ENCODE measurements at regions not wholly inside any gene's neighbourhood (a gene's known extent, or its start where the extent isn't known, plus 50 kb on each side); places are given as distances from the start of the nearest gene placed in this dataset.

DNA sequence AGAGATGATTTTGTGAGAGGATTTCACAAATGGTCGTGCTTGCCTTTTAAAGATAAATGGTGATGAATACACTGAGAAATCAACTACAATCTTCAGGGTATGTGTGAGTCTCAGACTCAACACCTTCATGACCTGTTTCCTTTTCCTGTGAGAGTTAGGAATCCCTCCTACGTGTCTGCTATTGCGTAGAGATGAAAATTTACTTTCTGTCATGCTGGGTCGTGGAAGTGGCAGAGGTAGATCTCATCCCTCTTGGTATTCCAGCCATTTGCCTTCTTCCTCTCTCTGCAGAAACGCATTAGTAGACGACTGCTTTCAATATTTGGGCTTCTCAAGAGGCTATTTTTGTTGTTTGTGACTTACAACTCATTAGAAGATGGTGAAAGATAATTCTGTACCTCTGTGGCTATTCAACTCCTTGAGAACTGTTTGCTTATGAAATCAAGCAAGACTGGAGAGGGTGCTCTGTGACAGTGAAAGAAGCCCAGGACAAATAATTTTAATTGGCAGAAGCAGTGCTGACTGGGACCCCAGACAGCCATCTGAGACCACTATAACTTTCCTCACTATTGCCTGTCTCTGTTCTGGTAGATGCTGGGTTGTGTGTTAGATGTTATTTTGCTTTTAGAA lies 233.1 kb downstream of the LACC1 start:
- ChIA-PET POLR2A (no interaction called here), CTCF (ENCODE audit: low intra/inter-chr PET ratio, low total read pairs) (no interaction called here)
- no peak for DNase-seq (ENCODE audit: low spot score)
- no peak overlapping the region for H3K4me2 ChIP-seq (ENCODE audit: low read depth, low read length)
- no peak for ATAC-seq
- H3K4me3 ChIP-seq (replicated peaks in 1 of 3; ENCODE audit: insufficient read depth in 1 of 3, low read depth in 2 of 3, low read length in 3 of 3) = no peak overlapping the region
- no peaks in the 10 kb centered on the region for H4K20me1 ChIP-seq (ENCODE audit: insufficient read depth, low read length)
- TF ChIP-seq, protein P1, sequence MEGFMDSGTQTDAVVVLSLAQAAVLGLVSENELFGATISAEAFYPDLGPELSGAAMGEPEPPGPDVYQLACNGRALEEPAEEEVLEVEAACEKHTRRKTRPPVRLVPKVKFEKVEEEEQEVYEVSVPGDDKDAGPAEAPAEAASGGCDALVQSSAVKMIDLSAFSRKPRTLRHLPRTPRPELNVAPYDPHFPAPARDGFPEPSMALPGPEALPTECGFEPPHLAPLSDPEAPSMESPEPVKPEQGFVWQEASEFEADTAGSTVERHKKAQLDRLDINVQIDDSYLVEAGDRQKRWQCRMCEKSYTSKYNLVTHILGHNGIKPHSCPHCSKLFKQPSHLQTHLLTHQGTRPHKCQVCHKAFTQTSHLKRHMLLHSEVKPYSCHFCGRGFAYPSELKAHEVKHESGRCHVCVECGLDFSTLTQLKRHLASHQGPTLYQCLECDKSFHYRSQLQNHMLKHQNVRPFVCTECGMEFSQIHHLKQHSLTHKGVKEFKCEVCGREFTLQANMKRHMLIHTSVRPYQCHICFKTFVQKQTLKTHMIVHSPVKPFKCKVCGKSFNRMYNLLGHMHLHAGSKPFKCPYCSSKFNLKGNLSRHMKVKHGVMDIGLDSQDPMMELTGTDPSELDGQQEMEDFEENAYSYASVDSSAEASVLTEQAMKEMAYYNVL (CRISPR knock-in tag; IDR thresholded peaks at IDR 0.05; ENCODE audit: borderline replicate concordance) = no peak
- no peak for TF ChIP-seq ZNF282 (IDR thresholded peaks at IDR 0.05; ENCODE audit: partially characterized antibody)
- TF ChIP-seq HNRNPL (IDR thresholded peaks at IDR 0.05; ENCODE audit: low read depth, low read length) = no peak
- TF ChIP-seq YEATS2 (CRISPR knock-in tag; IDR thresholded peaks at IDR 0.05; ENCODE audit: borderline replicate concordance) = no peak
- no peak for TF ChIP-seq NFATC3 (CRISPR knock-in tag; IDR thresholded peaks at IDR 0.05)
- TF ChIP-seq NR2C2 (CRISPR knock-in tag; IDR thresholded peaks at IDR 0.05; ENCODE audit: borderline replicate concordance) = no peak
- in situ Hi-C loops (cut with HindIII; ENCODE audit: extremely low pct_ligation_motif_present, low pct_unique_long_range_greater_than_20kb) = no loop called here
- no peak overlapping the region for H3K27ac ChIP-seq (ENCODE audit: extremely low read length, insufficient read depth, low read length)
- H3K79me2 ChIP-seq (ENCODE audit: insufficient read depth, low read length) = no peaks in the 10 kb centered on the region
- H3K4me1 ChIP-seq (ENCODE audit: insufficient read depth, low read length) = peaks cover 15% of the 10 kb centered on the region
- no peaks in the 10 kb centered on the region for H3K27me3 ChIP-seq (ENCODE audit: control insufficient read depth in 1 of 2, insufficient read depth in 2 of 2, low read length in 2 of 2)
- intact Hi-C loops (cut with micrococcal nuclease; ENCODE audit: unreplicated experiment) = no loop called here
- H3K9ac ChIP-seq (ENCODE audit: insufficient read depth, low read depth, low read length) = no peak overlapping the region
- no peak for FAIRE-seq
- no TSS peak for BruUV-seq (replicated peaks)
- H3K9me3 ChIP-seq (ENCODE audit: low read length) = no peaks in the 10 kb centered on the region
- no peak overlapping the region for H2AFZ ChIP-seq (ENCODE audit: low read length)
- 37% methylated on average over 6 of the region's 6 CpGs for WGBS (ENCODE audit: low lambda C conversion rate)
- H3K36me3 ChIP-seq (replicated peaks in 1 of 2; ENCODE audit: control insufficient read depth in 1 of 2, insufficient read depth in 2 of 2, low read length in 2 of 2) = no peaks in the 10 kb centered on the region
